ENCODE measurements at regions not wholly inside any gene's neighbourhood (a gene's known extent, or its start where the extent isn't known, plus 50 kb on each side); places are given as distances from the start of the nearest gene placed in this dataset.
"Not testable (repeated sequence)": the region's sequence is repeated elsewhere in the genome, so short reads cannot be mapped to it uniquely, and the experiment has no call there.

DNA sequence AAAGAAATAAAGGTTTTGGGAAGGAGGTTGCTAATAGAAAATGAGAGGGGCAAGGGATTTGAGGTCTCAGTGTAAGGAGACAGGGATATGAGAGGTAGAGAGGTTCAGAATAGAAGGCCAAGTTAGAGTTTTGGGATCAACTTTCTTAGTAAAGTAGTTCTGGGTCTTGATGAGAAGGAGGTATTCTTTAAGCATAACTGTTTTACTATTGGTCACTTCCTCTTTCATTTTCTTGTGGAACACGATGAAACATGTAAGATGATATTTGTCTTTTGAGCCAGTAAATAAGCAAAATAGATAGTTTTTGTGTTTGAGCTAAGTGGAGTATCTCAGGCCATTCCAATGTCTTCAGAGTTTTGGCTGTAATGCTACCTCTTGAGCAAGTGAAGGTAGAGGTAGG lies 68.3 kb downstream of the SEPTIN7 start:
- not testable (repeated sequence) for TF ChIP-seq SIN3A (IDR thresholded peaks at IDR 0.05; ENCODE audit: borderline replicate concordance, insufficient read depth, low read depth, low read length); POLR2AphosphoS5 (IDR thresholded peaks at IDR 0.05; ENCODE audit: low read depth, low read length); TCF7L2 (IDR thresholded peaks at IDR 0.05; ENCODE audit: low read depth, low read length)
- TF ChIP-seq, protein P1, sequence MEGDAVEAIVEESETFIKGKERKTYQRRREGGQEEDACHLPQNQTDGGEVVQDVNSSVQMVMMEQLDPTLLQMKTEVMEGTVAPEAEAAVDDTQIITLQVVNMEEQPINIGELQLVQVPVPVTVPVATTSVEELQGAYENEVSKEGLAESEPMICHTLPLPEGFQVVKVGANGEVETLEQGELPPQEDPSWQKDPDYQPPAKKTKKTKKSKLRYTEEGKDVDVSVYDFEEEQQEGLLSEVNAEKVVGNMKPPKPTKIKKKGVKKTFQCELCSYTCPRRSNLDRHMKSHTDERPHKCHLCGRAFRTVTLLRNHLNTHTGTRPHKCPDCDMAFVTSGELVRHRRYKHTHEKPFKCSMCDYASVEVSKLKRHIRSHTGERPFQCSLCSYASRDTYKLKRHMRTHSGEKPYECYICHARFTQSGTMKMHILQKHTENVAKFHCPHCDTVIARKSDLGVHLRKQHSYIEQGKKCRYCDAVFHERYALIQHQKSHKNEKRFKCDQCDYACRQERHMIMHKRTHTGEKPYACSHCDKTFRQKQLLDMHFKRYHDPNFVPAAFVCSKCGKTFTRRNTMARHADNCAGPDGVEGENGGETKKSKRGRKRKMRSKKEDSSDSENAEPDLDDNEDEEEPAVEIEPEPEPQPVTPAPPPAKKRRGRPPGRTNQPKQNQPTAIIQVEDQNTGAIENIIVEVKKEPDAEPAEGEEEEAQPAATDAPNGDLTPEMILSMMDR (IDR thresholded peaks at IDR 0.05) = not testable (repeated sequence)
- TF ChIP-seq, protein P2, sequence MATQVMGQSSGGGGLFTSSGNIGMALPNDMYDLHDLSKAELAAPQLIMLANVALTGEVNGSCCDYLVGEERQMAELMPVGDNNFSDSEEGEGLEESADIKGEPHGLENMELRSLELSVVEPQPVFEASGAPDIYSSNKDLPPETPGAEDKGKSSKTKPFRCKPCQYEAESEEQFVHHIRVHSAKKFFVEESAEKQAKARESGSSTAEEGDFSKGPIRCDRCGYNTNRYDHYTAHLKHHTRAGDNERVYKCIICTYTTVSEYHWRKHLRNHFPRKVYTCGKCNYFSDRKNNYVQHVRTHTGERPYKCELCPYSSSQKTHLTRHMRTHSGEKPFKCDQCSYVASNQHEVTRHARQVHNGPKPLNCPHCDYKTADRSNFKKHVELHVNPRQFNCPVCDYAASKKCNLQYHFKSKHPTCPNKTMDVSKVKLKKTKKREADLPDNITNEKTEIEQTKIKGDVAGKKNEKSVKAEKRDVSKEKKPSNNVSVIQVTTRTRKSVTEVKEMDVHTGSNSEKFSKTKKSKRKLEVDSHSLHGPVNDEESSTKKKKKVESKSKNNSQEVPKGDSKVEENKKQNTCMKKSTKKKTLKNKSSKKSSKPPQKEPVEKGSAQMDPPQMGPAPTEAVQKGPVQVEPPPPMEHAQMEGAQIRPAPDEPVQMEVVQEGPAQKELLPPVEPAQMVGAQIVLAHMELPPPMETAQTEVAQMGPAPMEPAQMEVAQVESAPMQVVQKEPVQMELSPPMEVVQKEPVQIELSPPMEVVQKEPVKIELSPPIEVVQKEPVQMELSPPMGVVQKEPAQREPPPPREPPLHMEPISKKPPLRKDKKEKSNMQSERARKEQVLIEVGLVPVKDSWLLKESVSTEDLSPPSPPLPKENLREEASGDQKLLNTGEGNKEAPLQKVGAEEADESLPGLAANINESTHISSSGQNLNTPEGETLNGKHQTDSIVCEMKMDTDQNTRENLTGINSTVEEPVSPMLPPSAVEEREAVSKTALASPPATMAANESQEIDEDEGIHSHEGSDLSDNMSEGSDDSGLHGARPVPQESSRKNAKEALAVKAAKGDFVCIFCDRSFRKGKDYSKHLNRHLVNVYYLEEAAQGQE (IDR thresholded peaks at IDR 0.05; ENCODE audit: insufficient read depth in 1 of 2, low read depth in 2 of 2, low read length in 1 of 2) = not testable (repeated sequence)
